ENCODE measurements at regions not wholly inside any gene's neighbourhood (a gene's known extent, or its start where the extent isn't known, plus 50 kb on each side); places are given as distances from the start of the nearest gene placed in this dataset.

- DNase-seq: no peak
These were observed 412.4 kb downstream of the CTTN start for GRCh38 chr11:70810681-70811080.

GRCh38 chr11:70811483-70811882 lies 413.2 kb downstream of the CTTN start:
- no peak for DNase-seq

DNA sequence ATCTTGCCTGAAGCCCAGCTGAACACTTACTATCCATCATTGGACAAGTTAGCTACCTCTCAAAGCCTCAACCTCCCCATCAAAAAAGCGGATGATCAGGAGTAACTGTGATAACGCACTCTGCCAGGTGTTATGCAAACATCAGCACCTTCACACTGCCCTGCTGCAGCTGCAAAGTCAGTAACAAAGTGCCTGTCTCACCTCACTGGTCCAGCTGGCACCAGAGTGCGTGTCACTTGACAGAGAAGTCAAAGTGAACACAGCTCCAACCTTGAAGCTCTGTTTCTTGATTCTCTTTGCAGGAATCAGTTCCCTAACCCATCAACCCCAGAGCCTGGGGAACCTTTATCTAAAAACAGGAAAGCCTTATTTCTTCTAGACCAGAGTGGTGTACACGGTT lies 413.6 kb downstream of the CTTN start:
- DNase-seq: no peak

GRCh38 chr11:70812472-70812871 lies 414.1 kb downstream of the CTTN start:
- no peak for DNase-seq

DNA sequence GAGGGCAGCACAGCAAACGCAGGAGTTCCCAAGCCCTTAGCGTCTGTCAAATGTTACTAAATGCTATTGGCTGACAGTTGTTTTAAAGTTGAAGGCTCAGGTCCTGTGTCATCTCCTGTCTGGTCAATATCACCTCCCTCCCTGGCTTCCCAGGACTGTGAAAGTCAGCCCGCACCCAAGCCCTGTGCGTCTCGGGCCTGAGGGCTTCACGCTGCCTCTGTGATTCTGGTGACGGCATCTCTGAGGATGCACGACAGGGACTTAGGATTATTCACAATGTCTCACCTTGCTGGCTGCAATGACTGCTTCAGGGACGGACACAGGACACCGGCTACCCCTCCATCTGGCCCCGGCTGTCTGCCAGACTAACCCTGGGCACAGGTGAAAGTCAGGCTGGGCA lies 415.3 kb downstream of the CTTN start:
- no peak for DNase-seq

- no peak for DNase-seq
These were observed 417.1 kb downstream of the CTTN start for GRCh38 chr11:70815485-70815832.

GRCh38 chr11:70816156-70816678 lies 417.9 kb downstream of the CTTN start:
- no peak for DNase-seq

DNA sequence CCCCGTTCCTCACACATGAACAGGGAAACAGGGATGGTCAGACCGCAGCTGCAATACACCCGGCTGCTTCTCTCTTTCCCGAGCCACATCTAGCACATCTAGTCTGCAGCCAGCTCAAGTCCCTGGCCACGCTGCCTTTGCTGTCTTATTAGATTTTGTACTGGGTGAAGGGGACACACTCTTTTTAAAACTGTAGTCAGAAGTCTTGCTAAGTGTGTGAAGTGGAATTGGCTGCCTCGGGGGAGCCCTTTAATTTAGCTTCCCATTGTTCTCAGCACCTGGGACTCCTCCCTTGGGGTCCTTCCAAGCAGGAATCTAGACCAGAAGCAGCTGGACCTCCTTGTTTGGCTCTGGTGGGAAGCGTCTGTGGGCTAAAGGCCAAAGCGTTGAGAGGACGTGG lies 420.0 kb downstream of the CTTN start:
- no peak for DNase-seq

GRCh38 chr11:70819022-70819421 lies 420.7 kb downstream of the CTTN start:
- DNase-seq: no peak

DNA sequence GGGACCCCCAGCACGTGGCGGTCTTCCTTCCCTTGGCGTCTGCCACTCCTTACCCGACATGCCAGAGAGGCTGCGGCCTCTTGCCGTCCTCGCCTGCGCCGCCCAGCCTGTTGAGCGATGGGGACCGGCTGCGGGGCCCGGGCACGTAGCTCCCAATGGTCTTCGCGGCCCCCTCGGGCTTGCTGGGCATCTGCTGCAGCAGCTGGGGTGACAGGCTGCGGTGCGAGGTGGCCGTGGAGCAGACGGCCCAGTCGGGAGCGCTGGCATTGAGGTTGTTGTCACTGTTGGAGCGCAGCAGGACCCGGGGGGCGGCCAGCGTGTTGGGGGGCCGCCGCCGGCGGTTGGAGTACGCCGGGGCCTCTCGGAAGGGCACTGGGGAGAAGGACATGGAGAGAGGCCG lies 422.0 kb downstream of the CTTN start:
- no peak for DNase-seq

GRCh38 chr11:70820712-70821111 lies 422.4 kb downstream of the CTTN start:
- no peak for DNase-seq

DNA sequence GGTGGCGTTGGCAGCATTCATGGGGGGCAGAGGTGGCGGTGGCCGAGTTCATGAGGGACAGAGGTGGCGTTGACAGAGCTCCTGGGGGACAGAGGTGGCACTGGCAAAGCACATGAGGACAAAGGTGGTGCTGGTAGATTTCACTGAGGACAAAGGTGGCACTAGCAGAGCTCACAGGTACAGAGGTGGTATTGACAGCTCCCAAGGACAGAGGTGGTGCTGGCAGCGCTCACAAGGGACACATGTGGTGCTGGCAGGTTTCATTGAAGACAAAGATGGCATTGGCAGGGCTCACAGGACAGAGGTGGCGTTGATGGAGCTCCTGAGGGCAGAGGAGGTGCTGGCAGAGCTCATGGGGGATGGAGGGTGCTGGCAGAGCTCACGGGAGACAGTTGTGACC lies 425.4 kb downstream of the CTTN start:
- no peak for DNase-seq

GRCh38 chr11:70824605-70825245 lies 426.4 kb downstream of the CTTN start:
- DNase-seq: no peak

DNA sequence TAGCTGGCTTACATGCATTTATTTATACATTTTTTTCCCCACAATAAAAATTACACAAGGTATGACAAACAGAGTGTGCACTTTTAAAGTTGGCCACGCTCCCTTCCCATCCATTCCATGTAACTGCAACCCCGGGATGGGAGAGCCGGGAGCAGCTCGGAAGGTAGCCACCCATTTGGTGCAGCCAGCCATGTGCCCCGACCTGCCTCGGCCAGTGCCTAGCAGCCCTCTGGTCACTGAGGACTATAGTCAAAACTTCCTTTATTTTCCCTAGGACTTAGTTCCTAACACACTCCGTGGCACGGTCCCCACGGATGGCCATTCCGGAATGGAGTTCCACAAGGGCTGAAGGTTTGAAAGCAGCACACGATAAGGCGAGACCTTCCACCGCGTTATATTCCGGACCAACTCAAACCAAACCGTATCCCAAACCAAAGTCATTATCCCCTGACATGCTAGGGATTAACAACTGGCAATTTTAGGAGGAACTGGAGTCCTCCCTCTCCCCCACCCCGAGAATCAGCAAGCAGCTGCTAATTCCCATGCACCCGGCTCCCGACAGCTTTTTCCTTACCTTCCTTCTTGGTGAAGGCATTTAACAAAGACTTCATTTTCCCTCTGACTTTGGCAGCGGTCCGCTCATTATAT lies 426.4 kb downstream of the SHANK2 start:
- DNase-seq: no peak

DNA sequence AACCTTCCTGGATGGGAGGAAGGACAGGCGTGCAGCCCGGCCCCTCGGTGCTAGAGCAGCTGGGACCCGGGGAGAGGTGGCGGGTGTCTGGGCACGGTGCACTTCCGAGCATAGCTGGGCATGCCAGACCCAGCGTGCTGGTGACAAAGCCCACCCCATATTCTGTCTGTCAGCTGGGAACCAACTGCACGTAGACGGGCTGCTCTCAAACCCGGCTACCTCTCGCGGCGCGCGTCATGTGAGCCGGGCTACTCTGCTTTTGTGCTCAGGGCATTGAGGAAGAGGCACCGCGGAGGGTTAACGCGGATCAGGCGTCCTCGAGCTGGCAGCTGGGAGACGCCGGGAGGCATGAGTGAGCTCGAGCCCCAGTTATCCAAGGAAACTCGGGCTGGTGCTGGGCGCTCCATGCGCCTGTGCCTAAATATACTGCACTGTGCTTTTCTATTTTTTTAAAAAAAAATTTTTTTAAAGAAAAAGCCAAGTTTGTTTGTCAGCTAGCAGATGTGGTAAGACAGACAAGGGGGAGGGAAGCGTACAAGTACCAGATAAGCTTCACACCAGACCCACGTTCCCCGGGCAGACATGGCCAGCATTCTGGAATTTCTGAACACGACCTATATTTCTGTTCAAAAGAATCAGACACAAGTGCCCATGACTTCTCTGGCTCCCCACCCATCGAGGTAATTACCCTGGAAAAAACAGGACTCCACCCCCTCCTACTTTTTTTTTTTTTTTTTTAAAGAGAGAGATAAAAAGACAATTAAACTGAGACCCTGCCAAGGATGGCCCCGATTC lies 425.6 kb downstream of the SHANK2 start:
- peak; percentile 36 for DNase-seq

DNA sequence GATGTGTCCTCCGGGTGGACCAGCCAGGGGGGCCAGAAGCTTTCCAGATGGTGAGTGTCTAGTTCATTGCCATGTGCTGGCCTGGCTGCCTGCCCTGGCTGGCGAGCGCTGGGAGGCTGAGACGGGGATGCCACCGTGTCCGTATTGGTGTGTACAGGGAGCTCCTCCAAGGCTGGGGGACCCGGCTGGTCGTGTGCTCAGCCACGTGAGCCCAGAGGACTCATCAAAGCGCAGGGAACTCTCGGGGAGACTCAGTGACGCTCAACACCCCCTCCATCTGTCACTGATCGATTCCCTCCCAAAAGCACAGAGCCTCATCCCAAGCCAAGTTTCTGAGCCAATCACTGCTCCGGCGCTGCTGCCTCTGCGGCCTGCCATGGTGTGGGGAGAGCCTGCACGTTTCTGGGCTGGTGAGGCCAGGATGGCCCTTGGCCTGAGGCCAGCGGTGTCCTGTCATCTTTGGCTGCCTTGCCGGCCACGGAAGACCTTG lies 423.7 kb downstream of the SHANK2 start:
- DNase-seq: no peak

DNA sequence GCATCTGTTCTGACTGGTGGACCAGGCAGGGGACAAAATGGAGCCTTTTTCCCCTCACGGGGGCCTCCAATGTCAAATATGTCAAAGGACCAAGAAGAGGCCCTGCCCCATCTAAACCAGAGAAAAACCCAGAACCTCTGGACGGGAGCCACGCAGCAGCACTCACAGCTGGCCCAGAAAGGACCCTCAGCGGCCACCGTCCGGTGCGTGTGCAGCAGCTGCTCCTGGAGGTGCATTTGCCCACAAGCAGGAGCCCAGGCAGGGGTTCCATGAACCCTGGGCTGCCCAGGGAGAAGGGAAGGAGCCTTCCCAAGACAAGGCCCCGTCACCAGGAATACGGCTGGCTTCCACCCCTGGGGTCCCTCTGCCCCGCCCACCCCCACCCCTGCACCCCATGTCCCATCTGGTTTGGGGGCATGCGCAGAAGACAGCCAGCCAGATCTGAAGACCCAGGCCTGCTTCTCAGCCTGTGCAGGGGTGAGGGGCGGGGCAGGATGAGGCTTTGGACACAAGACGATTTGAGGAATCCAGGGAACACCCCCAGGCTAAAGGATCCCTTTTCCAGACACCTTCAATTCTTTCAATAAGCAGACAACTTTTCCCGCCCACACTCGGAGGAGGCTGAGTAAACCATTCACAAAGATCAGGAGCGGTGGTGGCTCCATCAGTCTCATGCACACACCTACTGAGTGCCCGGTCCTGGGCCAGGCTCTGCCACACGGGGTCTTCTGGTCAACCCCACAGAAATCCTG lies 423.1 kb downstream of the SHANK2 start:
- DNase-seq: no peak

- no peak for DNase-seq
These were observed 422.5 kb downstream of the SHANK2 start for GRCh38 chr11:70829886-70830272.

DNA sequence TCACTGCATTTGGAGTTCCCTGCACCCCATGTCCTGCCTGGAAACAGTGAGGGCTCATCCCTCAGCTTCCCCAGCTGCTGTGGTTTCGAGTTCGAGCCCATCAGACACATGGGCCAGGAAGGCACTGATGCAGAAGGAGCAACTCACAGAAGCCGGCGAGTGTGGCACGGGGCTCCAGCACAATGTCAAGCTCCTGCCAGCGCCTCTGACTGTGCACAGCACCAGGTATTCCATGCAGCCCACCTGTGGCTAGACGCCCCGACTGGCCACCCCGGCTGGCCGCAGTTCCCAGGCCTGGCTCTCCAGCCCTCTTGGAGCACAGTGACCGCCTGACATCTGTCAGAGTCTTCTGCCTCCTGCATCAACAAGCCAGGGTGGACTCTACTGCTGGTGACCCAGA lies 419.4 kb downstream of the SHANK2 start:
- no peak for DNase-seq

- no peak for DNase-seq
These were observed 418.8 kb downstream of the SHANK2 start for GRCh38 chr11:70833554-70833953.

GRCh38 chr11:70834277-70834940 lies 418.0 kb downstream of the SHANK2 start:
- no peak for DNase-seq

DNA sequence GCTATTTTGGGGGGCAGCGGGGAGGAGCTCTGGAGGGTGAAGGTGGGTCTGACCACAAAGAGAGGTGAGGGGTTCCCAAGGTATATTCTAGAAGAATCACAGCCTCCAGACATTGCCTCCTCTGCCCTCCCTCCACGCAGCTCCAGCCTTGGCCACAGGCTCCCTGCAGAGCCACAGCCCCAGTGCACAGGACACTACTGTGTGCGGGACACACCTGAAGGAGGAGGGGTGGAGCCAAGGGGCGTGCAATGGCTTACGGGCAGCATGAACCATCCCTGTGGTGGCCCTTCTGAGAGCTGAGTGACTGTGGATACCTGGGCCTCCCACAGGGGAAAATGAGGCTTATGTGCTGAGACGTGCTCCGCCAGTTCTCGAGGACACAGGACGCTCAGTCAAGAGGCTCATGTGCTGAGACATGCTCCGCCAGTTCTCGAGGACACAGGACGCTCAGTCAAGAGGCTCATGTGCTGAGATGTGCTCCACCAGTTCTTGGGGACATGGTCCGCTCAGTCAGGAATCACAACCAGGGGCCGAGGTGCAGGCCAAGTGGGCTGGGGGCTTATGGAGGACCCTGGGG lies 417.3 kb downstream of the SHANK2 start:
- DNase-seq: no peak
